ENCODE measurements at regions not wholly inside any gene's neighbourhood (a gene's known extent, or its start where the extent isn't known, plus 50 kb on each side); places are given as distances from the start of the nearest gene placed in this dataset.

- Mint-ChIP-seq H3K36me3 (ENCODE audit: low read depth) (no peaks in the 10 kb centered on the region), H3K9me3 (peaks cover 13% of the 10 kb centered on the region), H3K27ac (ENCODE audit: unreplicated experiment) (no peak overlapping the region), H3K4me1 (no peaks in the 10 kb centered on the region), H3K27me3 (ENCODE audit: low read depth) (no peaks in the 10 kb centered on the region), H3K4me3 (no peak overlapping the region)
- DNase-seq (ENCODE audit: low read depth, low spot score): no peak
- TF ChIP-seq CTCF (conservative IDR thresholded peaks at IDR 0.05): no peak
Measured at GRCh38 chr3:148126956-148127355, 570.7 kb upstream of the AGTR1 start.

- H3K27me3 Mint-ChIP-seq (ENCODE audit: low read depth): no peaks in the 10 kb centered on the region
- no peak for DNase-seq (ENCODE audit: low read depth, low spot score)
- H3K9me3 Mint-ChIP-seq: peaks cover 20% of the 10 kb centered on the region
- H3K27ac Mint-ChIP-seq (ENCODE audit: unreplicated experiment): no peak overlapping the region
- H3K4me3 Mint-ChIP-seq: no peak overlapping the region
- TF ChIP-seq CTCF (conservative IDR thresholded peaks at IDR 0.05): no peak
- H3K36me3 Mint-ChIP-seq (ENCODE audit: low read depth): no peaks in the 10 kb centered on the region
- H3K4me1 Mint-ChIP-seq: no peaks in the 10 kb centered on the region
Measured at GRCh38 chr3:148128136-148128535, 569.6 kb upstream of the AGTR1 start.

- Mint-ChIP-seq H3K4me3 (no peak overlapping the region), H3K27me3 (ENCODE audit: low read depth) (no peaks in the 10 kb centered on the region), H3K36me3 (ENCODE audit: low read depth) (peaks cover 4% of the 10 kb centered on the region), H3K9me3 (peaks cover 28% of the 10 kb centered on the region), H3K4me1 (no peaks in the 10 kb centered on the region), H3K27ac (ENCODE audit: unreplicated experiment) (no peak overlapping the region)
- no peak for DNase-seq (ENCODE audit: low read depth, low spot score)
- no peak for TF ChIP-seq CTCF (conservative IDR thresholded peaks at IDR 0.05)
Measured at GRCh38 chr3:148131990-148132638, 565.6 kb upstream of the AGTR1 start.

- DNase-seq (ENCODE audit: low read depth, low spot score): no peak
- H3K4me1 Mint-ChIP-seq: peaks cover 6% of the 10 kb centered on the region
- H3K27me3 Mint-ChIP-seq (ENCODE audit: low read depth): no peaks in the 10 kb centered on the region
- no peak for TF ChIP-seq CTCF (conservative IDR thresholded peaks at IDR 0.05)
- H3K4me3 Mint-ChIP-seq: no peak overlapping the region
- peaks cover 4% of the 10 kb centered on the region for H3K36me3 Mint-ChIP-seq (ENCODE audit: low read depth)
- peaks cover 15% of the 10 kb centered on the region for H3K9me3 Mint-ChIP-seq
- no peak overlapping the region for H3K27ac Mint-ChIP-seq (ENCODE audit: unreplicated experiment)
Measured at GRCh38 chr3:148136816-148137215, 560.9 kb upstream of the AGTR1 start.

- DNase-seq (ENCODE audit: low read depth, low spot score): no peak
- TF ChIP-seq CTCF (conservative IDR thresholded peaks at IDR 0.05): no peak
- H3K9me3 Mint-ChIP-seq: peaks cover 6% of the 10 kb centered on the region
- peaks cover 2% of the 10 kb centered on the region for H3K36me3 Mint-ChIP-seq (ENCODE audit: low read depth)
- no peak overlapping the region for H3K4me3 Mint-ChIP-seq
- H3K4me1 Mint-ChIP-seq: peaks cover 4% of the 10 kb centered on the region
- H3K27me3 Mint-ChIP-seq (ENCODE audit: low read depth): no peaks in the 10 kb centered on the region
- H3K27ac Mint-ChIP-seq (ENCODE audit: unreplicated experiment): no peak overlapping the region
Measured at GRCh38 chr3:148146241-148146640, 551.5 kb upstream of the AGTR1 start.

All from neural crest cell (in vitro differentiated cells).